ENCODE measurements at regions not wholly inside any gene's neighbourhood (a gene's known extent, or its start where the extent isn't known, plus 50 kb on each side); places are given as distances from the start of the nearest gene placed in this dataset.

GRCh38 chr2:18849841-18850578, 260.6 kb upstream of the NT5C1B start:
- TF ChIP-seq CTCF (IDR thresholded peaks at IDR 0.05) (no peak), POLR2A (IDR thresholded peaks at IDR 0.05) (no peak)

Measured in heart left ventricle (tissue), 13 donors.